ENCODE measurements at regions not wholly inside any gene's neighbourhood (a gene's known extent, or its start where the extent isn't known, plus 50 kb on each side); places are given as distances from the start of the nearest gene placed in this dataset.

GRCh38 chr14:101174980-101175606, 271.6 kb upstream of the RTL1 start:
- no peak overlapping the region for H3K9ac ChIP-seq (ENCODE audit: insufficient read length)
- no peak for TF ChIP-seq FOXP2 (optimal IDR thresholded peaks at IDR 0.05; ENCODE audit: control extremely low read depth, extremely low read length, insufficient read depth)
- TF ChIP-seq POLR2AphosphoS5 (IDR thresholded peaks at IDR 0.05; ENCODE audit: borderline replicate concordance, low read depth, low read length) = no peak
- TF ChIP-seq EZH2 (IDR thresholded peaks at IDR 0.05) = no peak
- H3K4me3 ChIP-seq = no peak overlapping the region
- H3K9me3 ChIP-seq (ENCODE audit: low read depth, low read length) = no peaks in the 10 kb centered on the region
- no peak overlapping the region for H3K27ac ChIP-seq
- no peak for DNase-seq (ENCODE audit: low read depth, low spot score)
- H3K36me3 ChIP-seq (ENCODE audit: insufficient read depth, low read length) = no peaks in the 10 kb centered on the region

- TF ChIP-seq FOXP2 (optimal IDR thresholded peaks at IDR 0.05; ENCODE audit: control extremely low read depth, extremely low read length, insufficient read depth) (no peak), EZH2 (IDR thresholded peaks at IDR 0.05) (no peak), POLR2AphosphoS5 (IDR thresholded peaks at IDR 0.05; ENCODE audit: borderline replicate concordance, low read depth, low read length) (no peak)
- Histone ChIP-seq H3K9ac (ENCODE audit: insufficient read length) (no peak overlapping the region), H3K27ac (no peak overlapping the region), H3K9me3 (ENCODE audit: low read depth, low read length) (no peaks in the 10 kb centered on the region), H3K4me3 (no peak overlapping the region), H3K36me3 (ENCODE audit: insufficient read depth, low read length) (no peaks in the 10 kb centered on the region)
- no peak for DNase-seq (ENCODE audit: low read depth, low spot score)
These were observed 272.4 kb upstream of the RTL1 start for GRCh38 chr14:101175731-101176534.

- no peak for DNase-seq (ENCODE audit: low read depth, low spot score)
- TF ChIP-seq EZH2 (IDR thresholded peaks at IDR 0.05) (no peak), FOXP2 (optimal IDR thresholded peaks at IDR 0.05; ENCODE audit: control extremely low read depth, extremely low read length, insufficient read depth) (no peak), POLR2AphosphoS5 (IDR thresholded peaks at IDR 0.05; ENCODE audit: borderline replicate concordance, low read depth, low read length) (no peak)
- no peaks in the 10 kb centered on the region for H3K9me3 ChIP-seq (ENCODE audit: low read depth, low read length)
- H3K9ac ChIP-seq (ENCODE audit: insufficient read length) = no peak overlapping the region
- no peaks in the 10 kb centered on the region for H3K36me3 ChIP-seq (ENCODE audit: insufficient read depth, low read length)
- no peak overlapping the region for H3K27ac ChIP-seq
- H3K4me3 ChIP-seq = no peak overlapping the region
These were observed 273.1 kb upstream of the RTL1 start for GRCh38 chr14:101176535-101177205.

- TF ChIP-seq POLR2AphosphoS5 (IDR thresholded peaks at IDR 0.05; ENCODE audit: borderline replicate concordance, low read depth, low read length) (no peak), EZH2 (IDR thresholded peaks at IDR 0.05) (no peak), FOXP2 (optimal IDR thresholded peaks at IDR 0.05; ENCODE audit: control extremely low read depth, extremely low read length, insufficient read depth) (no peak)
- no peak for DNase-seq (ENCODE audit: low read depth, low spot score)
- no peaks in the 10 kb centered on the region for H3K36me3 ChIP-seq (ENCODE audit: insufficient read depth, low read length)
- H3K9me3 ChIP-seq (ENCODE audit: low read depth, low read length) = no peaks in the 10 kb centered on the region
- H3K27ac ChIP-seq = no peak overlapping the region
- no peak overlapping the region for H3K9ac ChIP-seq (ENCODE audit: insufficient read length)
- H3K4me3 ChIP-seq = no peak overlapping the region
These were observed 273.9 kb upstream of the RTL1 start for GRCh38 chr14:101177301-101177971.

- no peak for DNase-seq (ENCODE audit: low read depth, low spot score)
- Histone ChIP-seq H3K4me3 (no peak overlapping the region), H3K27ac (no peak overlapping the region), H3K9ac (ENCODE audit: insufficient read length) (no peak overlapping the region), H3K36me3 (ENCODE audit: insufficient read depth, low read length) (no peaks in the 10 kb centered on the region), H3K9me3 (ENCODE audit: low read depth, low read length) (no peaks in the 10 kb centered on the region)
- TF ChIP-seq POLR2AphosphoS5 (IDR thresholded peaks at IDR 0.05; ENCODE audit: borderline replicate concordance, low read depth, low read length) (no peak), EZH2 (IDR thresholded peaks at IDR 0.05) (no peak), FOXP2 (optimal IDR thresholded peaks at IDR 0.05; ENCODE audit: control extremely low read depth, extremely low read length, insufficient read depth) (no peak)
These were observed 274.9 kb upstream of the RTL1 start for GRCh38 chr14:101178184-101179072.

GRCh38 chr14:101179691-101180211, 276.2 kb upstream of the RTL1 start:
- Histone ChIP-seq H3K9ac (ENCODE audit: insufficient read length) (no peak overlapping the region), H3K9me3 (ENCODE audit: low read depth, low read length) (no peaks in the 10 kb centered on the region), H3K4me3 (no peak overlapping the region), H3K36me3 (ENCODE audit: insufficient read depth, low read length) (no peaks in the 10 kb centered on the region), H3K27ac (no peak overlapping the region)
- TF ChIP-seq FOXP2 (optimal IDR thresholded peaks at IDR 0.05; ENCODE audit: control extremely low read depth, extremely low read length, insufficient read depth) (no peak), EZH2 (IDR thresholded peaks at IDR 0.05) (no peak), POLR2AphosphoS5 (IDR thresholded peaks at IDR 0.05; ENCODE audit: borderline replicate concordance, low read depth, low read length) (no peak)
- DNase-seq (ENCODE audit: low read depth, low spot score) = no peak

Measured in SK-N-MC (cell line).